ENCODE measurements at regions not wholly inside any gene's neighbourhood (a gene's known extent, or its start where the extent isn't known, plus 50 kb on each side); places are given as distances from the start of the nearest gene placed in this dataset.

- Histone ChIP-seq H3K4me3 (replicated peaks in 1 of 3; ENCODE audit: insufficient read depth in 1 of 3, low read depth in 2 of 3, low read length in 3 of 3) (no peak overlapping the region), H3K4me1 (ENCODE audit: insufficient read depth, low read length) (no peaks in the 10 kb centered on the region), H3K9me3 (ENCODE audit: low read length) (no peaks in the 10 kb centered on the region), H4K20me1 (ENCODE audit: insufficient read depth, low read length) (no peaks in the 10 kb centered on the region), H3K27me3 (ENCODE audit: control insufficient read depth in 1 of 2, insufficient read depth in 2 of 2, low read length in 2 of 2) (no peaks in the 10 kb centered on the region), H3K4me2 (ENCODE audit: low read depth, low read length) (no peak overlapping the region), H3K27ac (ENCODE audit: extremely low read length, insufficient read depth, low read length) (no peak overlapping the region), H3K36me3 (replicated peaks in 1 of 2; ENCODE audit: control insufficient read depth in 1 of 2, insufficient read depth in 2 of 2, low read length in 2 of 2) (no peaks in the 10 kb centered on the region), H2AFZ (ENCODE audit: low read length) (no peak overlapping the region), H3K9ac (ENCODE audit: insufficient read depth, low read depth, low read length) (no peak overlapping the region), H3K79me2 (ENCODE audit: insufficient read depth, low read length) (no peaks in the 10 kb centered on the region)
- CTCF ChIA-PET (ENCODE audit: low intra/inter-chr PET ratio, low total read pairs): no interaction called here
- DNase-seq (ENCODE audit: low spot score) (no peak), FAIRE-seq (no peak), ATAC-seq (no peak)
- intact Hi-C loops (cut with micrococcal nuclease; ENCODE audit: unreplicated experiment): no loop called here
- in situ Hi-C loops (cut with HindIII; ENCODE audit: extremely low pct_ligation_motif_present, low pct_unique_long_range_greater_than_20kb): no loop called here
- BruUV-seq (replicated peaks): no TSS peak
- no peak for TF ChIP-seq FOXJ3 (CRISPR knock-in tag; IDR thresholded peaks at IDR 0.05; ENCODE audit: borderline replicate concordance)
- TF ChIP-seq MAFG (CRISPR knock-in tag; IDR thresholded peaks at IDR 0.05): no peak
- no peak for TF ChIP-seq HOXD1 (CRISPR knock-in tag; IDR thresholded peaks at IDR 0.05)
- no peak for TF ChIP-seq ZBTB1 (CRISPR knock-in tag; IDR thresholded peaks at IDR 0.05; ENCODE audit: borderline replicate concordance)
- POLR2A ChIA-PET: no interaction called here
- WGBS (ENCODE audit: low lambda C conversion rate): 0% methylated on average over 2 of the region's 2 CpGs
These were observed 324.1 kb upstream of the KLHL1 start for GRCh38 chr13:70432276-70432805.

- Histone ChIP-seq H3K79me2 (ENCODE audit: insufficient read depth, low read length) (no peaks in the 10 kb centered on the region), H3K36me3 (replicated peaks in 1 of 2; ENCODE audit: control insufficient read depth in 1 of 2, insufficient read depth in 2 of 2, low read length in 2 of 2) (no peaks in the 10 kb centered on the region), H3K4me3 (replicated peaks in 1 of 3; ENCODE audit: insufficient read depth in 1 of 3, low read depth in 2 of 3, low read length in 3 of 3) (no peak overlapping the region), H3K4me1 (ENCODE audit: insufficient read depth, low read length) (no peaks in the 10 kb centered on the region), H3K9ac (ENCODE audit: insufficient read depth, low read depth, low read length) (no peak overlapping the region), H3K9me3 (ENCODE audit: low read length) (no peaks in the 10 kb centered on the region), H3K27ac (ENCODE audit: extremely low read length, insufficient read depth, low read length) (no peak overlapping the region), H3K27me3 (ENCODE audit: control insufficient read depth in 1 of 2, insufficient read depth in 2 of 2, low read length in 2 of 2) (no peaks in the 10 kb centered on the region), H2AFZ (ENCODE audit: low read length) (no peak overlapping the region), H4K20me1 (ENCODE audit: insufficient read depth, low read length) (no peaks in the 10 kb centered on the region), H3K4me2 (ENCODE audit: low read depth, low read length) (no peak overlapping the region)
- intact Hi-C loops (cut with micrococcal nuclease; ENCODE audit: unreplicated experiment) (no loop called here), in situ Hi-C loops (cut with HindIII; ENCODE audit: extremely low pct_ligation_motif_present, low pct_unique_long_range_greater_than_20kb) (no loop called here)
- no TSS peak for BruUV-seq (replicated peaks)
- TF ChIP-seq FOXA1 (IDR thresholded peaks at IDR 0.05) (no peak), FOXA1 (CRISPR knock-in tag; IDR thresholded peaks at IDR 0.05) (no peak), ZNF800 (CRISPR knock-in tag; IDR thresholded peaks at IDR 0.05) (no peak), ZNF777 (CRISPR knock-in tag; IDR thresholded peaks at IDR 0.05) (no peak), CAMTA2 (CRISPR knock-in tag; IDR thresholded peaks at IDR 0.05; ENCODE audit: borderline replicate concordance) (no peak), NCOA5 (CRISPR knock-in tag; IDR thresholded peaks at IDR 0.05) (no peak), SETDB1 (CRISPR knock-in tag; IDR thresholded peaks at IDR 0.05; ENCODE audit: borderline replicate concordance) (no peak), CREBL2 (CRISPR knock-in tag; IDR thresholded peaks at IDR 0.05; ENCODE audit: borderline replicate concordance) (no peak), KLF6 (CRISPR knock-in tag; IDR thresholded peaks at IDR 0.05) (no peak), E2F2 (CRISPR knock-in tag; IDR thresholded peaks at IDR 0.05; ENCODE audit: borderline replicate concordance) (no peak), MEIS1 (CRISPR knock-in tag; IDR thresholded peaks at IDR 0.05; ENCODE audit: borderline replicate concordance) (no peak)
- TF ChIP-seq, protein P1, sequence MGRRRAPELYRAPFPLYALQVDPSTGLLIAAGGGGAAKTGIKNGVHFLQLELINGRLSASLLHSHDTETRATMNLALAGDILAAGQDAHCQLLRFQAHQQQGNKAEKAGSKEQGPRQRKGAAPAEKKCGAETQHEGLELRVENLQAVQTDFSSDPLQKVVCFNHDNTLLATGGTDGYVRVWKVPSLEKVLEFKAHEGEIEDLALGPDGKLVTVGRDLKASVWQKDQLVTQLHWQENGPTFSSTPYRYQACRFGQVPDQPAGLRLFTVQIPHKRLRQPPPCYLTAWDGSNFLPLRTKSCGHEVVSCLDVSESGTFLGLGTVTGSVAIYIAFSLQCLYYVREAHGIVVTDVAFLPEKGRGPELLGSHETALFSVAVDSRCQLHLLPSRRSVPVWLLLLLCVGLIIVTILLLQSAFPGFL (CRISPR knock-in tag; IDR thresholded peaks at IDR 0.05): no peak
- ChIA-PET CTCF (ENCODE audit: low intra/inter-chr PET ratio, low total read pairs) (no interaction called here), POLR2A (no interaction called here)
- no peak for FAIRE-seq
- no peak for DNase-seq (ENCODE audit: low spot score)
- ATAC-seq: no peak
These were observed 322.0 kb upstream of the KLHL1 start for GRCh38 chr13:70430256-70430655.
